HCT116 (cell line): ENCODE measurements at regions not wholly inside any gene's neighbourhood (a gene's known extent, or its start where the extent isn't known, plus 50 kb on each side); places are given as distances from the start of the nearest gene placed in this dataset.
"Not testable (repeated sequence)": the region's sequence is repeated elsewhere in the genome, so short reads cannot be mapped to it uniquely, and the experiment has no call there.

Source experiments
- ATAC-seq: fragments of 200-7000 bp; cut with Tn5 transposase; 2 replicates; pipeline ENCODE4 v1.9.1; 2020; ENCODE audit warnings: mild to moderate bottlenecking, moderate library complexity
- BruUV-seq: library from RNA; stranded (reverse); fragments of 400-500 nt; replicated peaks from 2 replicates; lab custom pipeline; 2021; lab: Mats Ljungman, UMichigan
- CTCF ChIA-PET: fragments of 300-600 bp; sonication (Branson Sonifier 250); formaldehyde crosslinking; loops from one replicate; lab custom pipeline; 2021; ENCODE audit warnings: antibody characterized with exemption; lab: Charles Lee
- POLR2A ChIA-PET: fragments of 300-600, 350-600 bp; sonication (Branson Sonifier 250); formaldehyde crosslinking; loops from one replicate; lab custom pipeline; 2021; ENCODE audit warnings: antibody characterized with exemption; lab: Charles Lee
- RAD21 ChIA-PET, 2 experiments: fragments of 300-600 bp; sonication (Branson Sonifier 250); formaldehyde crosslinking; loops; one replicate each; lab custom pipeline; 2023; ENCODE audit warnings: low total read pairs in 2 of 2; ENCODE audit not compliant: uncharacterized antibody in 2 of 2, unreplicated experiment in 2 of 2, low non-redundant PET in 1 of 2; lab: Charles Lee
- DNase-seq: peaks from one replicate; pipeline ENCODE4 v3.0.0-alpha.2; 2010; ENCODE audit warnings: low read depth, low spot score
- H2AFZ ChIP-seq: fragments of 200-600 bp; shearing (Covaris generic), sonication (generic); 2 replicates; pipeline ENCODE4 v1.6.1; 2017; ENCODE audit warnings: low read depth, mixed run types, mixed read lengths, antibody characterized with exemption, low read length; ENCODE audit not compliant: poor library complexity, severe bottlenecking
- H3K27ac ChIP-seq: 2 replicates; pipeline ENCODE4 v1.5.1; 2012; ENCODE audit warnings: low read depth, low read length
- H3K27me3 ChIP-seq: fragments of 200-600 bp; sonication (generic); 2 replicates; pipeline ENCODE4 v1.6.1; 2016; ENCODE audit warnings: mixed run types, low read length, mixed read lengths; ENCODE audit not compliant: insufficient read depth
- H3K36me3 ChIP-seq, 2 experiments: fragments of 200-500 bp in 1 of 2; fragments of 200-600 bp in 1 of 2; sonication (Bioruptor generic) in 1 of 2; sonication (generic) in 1 of 2; 2 replicates each; pipeline versions ENCODE4 v1.5.1 to v1.6.1; 2014 to 2016; ENCODE audit warnings: low read length in 2 of 2, inconsistent platforms in 1 of 2, mixed read lengths in 1 of 2, mixed run types in 1 of 2; ENCODE audit not compliant: insufficient read depth in 2 of 2, control insufficient read depth in 1 of 2
- H3K4me1 ChIP-seq, 2 experiments: fragments of 200-600 bp in 1 of 2; sonication (generic) in 1 of 2; 2 replicates each; pipeline versions ENCODE4 v1.5.1 to v1.6.1; 2012 to 2017; ENCODE audit warnings: low read length in 2 of 2, inconsistent platforms in 1 of 2, mild to moderate bottlenecking in 1 of 2, mixed read lengths in 1 of 2, mixed run types in 1 of 2, moderate library complexity in 1 of 2; ENCODE audit not compliant: insufficient read depth in 2 of 2, control insufficient read depth in 1 of 2
- H3K4me2 ChIP-seq: fragments of 200-600 bp; sonication (generic); 2 replicates; pipeline ENCODE4 v1.6.1; 2017; ENCODE audit warnings: mixed run types, low read length, mixed read lengths
- H3K4me3 ChIP-seq, 2 experiments: fragments of 200-600 bp in 1 of 2; sonication (generic) in 1 of 2; replicated peaks in 1 of 2; 2 replicates each; pipeline ENCODE4 v1.5.1; 2011 to 2016; ENCODE audit warnings: low read length in 2 of 2, control low read depth in 1 of 2, low read depth in 1 of 2, mild to moderate bottlenecking in 1 of 2, mixed read lengths in 1 of 2, mixed run types in 1 of 2
- H3K79me2 ChIP-seq: fragments of 200-600 bp; sonication (generic); 2 replicates; pipeline ENCODE4 v1.6.1; 2017; ENCODE audit warnings: mild to moderate bottlenecking, mixed run types, low read length, moderate library complexity, mixed read lengths; ENCODE audit not compliant: insufficient read depth
- H3K9ac ChIP-seq: fragments of 200-600 bp; sonication (generic); 2 replicates; pipeline ENCODE4 v1.6.1; 2016; ENCODE audit warnings: low read length, mixed read lengths
- H3K9me2 ChIP-seq: fragments of 200-600 bp; sonication (generic), shearing (Covaris generic); 2 replicates; pipeline ENCODE4 v1.6.1; 2017; ENCODE audit warnings: mixed run types, mild to moderate bottlenecking, moderate library complexity; ENCODE audit not compliant: insufficient read depth
- H3K9me3 ChIP-seq, 2 experiments: fragments of 200-500 bp in 1 of 2; fragments of 200-600 bp in 1 of 2; sonication (Bioruptor generic) in 1 of 2; sonication (generic) in 1 of 2; 2 replicates each; pipeline ENCODE4 v1.6.1; 2014 to 2017; ENCODE audit warnings: low read length in 2 of 2, mixed read lengths in 2 of 2, inconsistent platforms in 1 of 2, low read depth in 1 of 2, mild to moderate bottlenecking in 1 of 2, mixed run types in 1 of 2, moderate library complexity in 1 of 2; ENCODE audit not compliant: control insufficient read depth in 1 of 2, insufficient read depth in 1 of 2
- H4K20me1 ChIP-seq: fragments of 200-600 bp; sonication (generic), shearing (Covaris generic); 2 replicates; pipeline ENCODE4 v1.6.1; 2017; ENCODE audit warnings: mixed run types, mild to moderate bottlenecking, moderate library complexity; ENCODE audit not compliant: insufficient read depth
- EGR1 ChIP-seq: IDR thresholded peaks from 2 replicates; pipeline ENCODE4 v1.6.1; 2012; ENCODE audit warnings: low read depth
- ZFX ChIP-seq: fragments of 450-650 bp; IDR thresholded peaks from 2 replicates; pipeline ENCODE4 v1.6.1; 2017
- intact Hi-C: fragments of 100-400 bp; cut with micrococcal nuclease; formaldehyde crosslinking; loops from 2 replicates; pipeline ENCODE4 v1.10.0; 2022

DNA sequence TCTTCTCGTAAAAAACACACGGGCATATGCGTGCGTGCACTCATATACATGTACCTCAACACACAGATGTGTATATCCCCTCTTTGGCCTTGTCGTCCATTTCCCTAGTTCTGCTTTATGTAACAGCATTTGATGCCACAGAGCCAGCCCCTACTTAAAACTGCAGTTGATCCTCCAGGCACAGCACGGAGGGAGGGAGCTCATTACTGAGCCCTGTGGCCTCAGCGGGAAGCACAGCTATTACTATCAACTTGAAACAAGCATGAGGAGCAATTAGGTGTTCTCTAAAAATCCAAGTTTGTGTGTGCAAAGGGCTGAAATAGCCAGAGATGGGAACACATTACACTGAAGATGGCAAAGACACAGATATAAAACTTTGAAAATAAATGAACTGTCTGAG is 580.9 kb downstream of the GLRX3 start:
- Histone ChIP-seq H3K79me2 (no peaks in the 10 kb centered on the region), H2AFZ (no peak overlapping the region), H3K27me3 (no peaks in the 10 kb centered on the region), H3K27ac (no peak overlapping the region), H3K4me1 (no peaks in the 10 kb centered on the region), H3K9ac (no peak overlapping the region), H3K36me3 (no peaks in the 10 kb centered on the region), H3K9me2 (no peaks in the 10 kb centered on the region), H3K4me3 (no peak overlapping the region), H3K9me3 (no peaks in the 10 kb centered on the region), H4K20me1 (no peaks in the 10 kb centered on the region), H3K4me2 (no peak overlapping the region)
- no peak for ATAC-seq
- ChIA-PET POLR2A (no interaction called here), CTCF (no interaction called here), RAD21 (no interaction called here)
- no peak for DNase-seq
- intact Hi-C loops = no loop called here
- no peak for TF ChIP-seq ZFX
- BruUV-seq = no TSS peak

- H3K27me3 ChIP-seq, H3K4me3 ChIP-seq, H3K9ac ChIP-seq, DNase-seq, H3K9me2 ChIP-seq, H3K9me3 ChIP-seq, H3K27ac ChIP-seq, H3K79me2 ChIP-seq, BruUV-seq, ATAC-seq, H2AFZ ChIP-seq, intact Hi-C loops, H4K20me1 ChIP-seq, H3K36me3 ChIP-seq, POLR2A ChIA-PET, H3K4me2 ChIP-seq, RAD21 ChIA-PET, H3K4me1 ChIP-seq, CTCF ChIA-PET: not testable (repeated sequence)
Observed at GRCh38 chr10:130718744-130719447, 582.7 kb downstream of the GLRX3 start.

DNA sequence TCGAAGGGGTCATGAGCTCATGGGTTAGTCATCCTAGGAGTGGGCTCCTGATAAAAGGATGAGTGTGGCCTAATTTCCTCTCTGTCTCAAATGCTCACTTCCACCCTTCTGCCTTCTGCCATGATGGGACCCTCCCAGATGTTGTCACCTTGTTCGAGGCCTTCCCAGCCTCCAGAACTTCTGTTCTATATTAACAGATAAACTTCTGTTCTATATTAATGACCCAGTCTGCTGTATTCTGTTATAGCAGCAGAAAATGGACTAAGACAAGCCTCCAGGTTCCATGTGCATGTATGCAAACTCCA is 583.2 kb downstream of the GLRX3 start:
- ChIA-PET CTCF (no interaction called here), RAD21 (no interaction called here)
- H2AFZ ChIP-seq = no peak overlapping the region

More for the DNA sequence above, 583.2 kb downstream of the GLRX3 start:
- BruUV-seq = no TSS peak
- no peak overlapping the region for H3K27ac ChIP-seq
- H3K4me2 ChIP-seq = no peak overlapping the region
- POLR2A ChIA-PET = no interaction called here
- DNase-seq (no peak), ATAC-seq (no peak)
- no peak overlapping the region for H3K9ac ChIP-seq
- H3K27me3 ChIP-seq = no peaks in the 10 kb centered on the region
- no peaks in the 10 kb centered on the region for H3K9me3 ChIP-seq
- no peaks in the 10 kb centered on the region for H3K36me3 ChIP-seq
- no peak overlapping the region for H3K4me3 ChIP-seq
- no peaks in the 10 kb centered on the region for H3K9me2 ChIP-seq
- H3K4me1 ChIP-seq = no peaks in the 10 kb centered on the region
- TF ChIP-seq EGR1 = no peak
- no peaks in the 10 kb centered on the region for H4K20me1 ChIP-seq
- intact Hi-C loops = no loop called here
- H3K79me2 ChIP-seq = no peaks in the 10 kb centered on the region
